Lower leg skin (tissue), 4 donors: ENCODE measurements at regions not wholly inside any gene's neighbourhood (a gene's known extent, or its start where the extent isn't known, plus 50 kb on each side); places are given as distances from the start of the nearest gene placed in this dataset.

Source experiments
- DNase-seq, 2 donors: peaks; one replicate each; pipeline ENCODE4 v3.0.0-alpha.2; 2019; ENCODE audit warnings: low spot score in 2 of 2
- H3K4me3 ChIP-seq: fragments of 200-600 bp; sonication (generic); 2 replicates; pipeline ENCODE4 v1.5.1; 2017; ENCODE audit warnings: mild to moderate bottlenecking, low read depth; ENCODE audit not compliant: poor library complexity, severe bottlenecking
- POLR2A ChIP-seq, 2 donors: fragments of 450-650 bp; IDR thresholded peaks; one replicate each; pipeline ENCODE4 v1.6.1; 2016 to 2017; ENCODE audit warnings: antibody characterized with exemption in 2 of 2, mild to moderate bottlenecking in 1 of 2, moderate library complexity in 1 of 2
- WGBS, 2 donors: methylation state at CpG; one replicate each; pipeline ENCODE4 v1.1.5; 2018; 5-methylcytosine and 5-hydroxymethylcytosine counted together
- intact Hi-C: fragments of 100-400 bp; cut with DNase I; formaldehyde crosslinking; loops from one replicate; pipeline ENCODE4 v1.15.0; 2023; ENCODE audit warnings: low total_unique reads
- TF ChIP-seq, protein P1 (sequence below), 3 donors: fragments of 450-650 bp; IDR thresholded peaks; one replicate each; pipeline ENCODE4 v1.5.1; 2016; ENCODE audit warnings: antibody characterized with exemption in 3 of 3, mild to moderate bottlenecking in 3 of 3, moderate library complexity in 2 of 3

DNA sequence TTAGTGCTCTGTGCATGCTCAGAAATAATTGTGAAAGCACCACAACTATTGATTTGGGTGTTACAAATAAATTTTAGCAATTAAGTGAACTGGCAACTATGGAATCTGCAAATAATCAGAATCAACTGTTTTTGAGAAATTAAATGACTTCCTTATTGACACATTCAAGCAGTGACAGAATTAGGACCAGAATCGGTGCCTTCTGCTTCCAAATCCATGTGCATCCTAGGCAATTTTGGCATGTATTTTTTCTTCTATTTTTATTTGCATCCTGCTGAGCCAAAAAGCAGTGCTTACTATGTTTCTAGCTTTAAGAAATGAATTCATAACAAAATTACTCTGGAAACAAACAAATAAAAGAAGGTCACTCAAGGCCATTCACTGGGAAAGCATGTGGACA, 408.2 kb downstream of the GXYLT1 start:
- H3K4me3 ChIP-seq, result no peak overlapping the region
- DNase-seq, result no peak
- no peak for TF ChIP-seq POLR2A (IDR thresholded peaks at IDR 0.05)
- TF ChIP-seq, protein P1, sequence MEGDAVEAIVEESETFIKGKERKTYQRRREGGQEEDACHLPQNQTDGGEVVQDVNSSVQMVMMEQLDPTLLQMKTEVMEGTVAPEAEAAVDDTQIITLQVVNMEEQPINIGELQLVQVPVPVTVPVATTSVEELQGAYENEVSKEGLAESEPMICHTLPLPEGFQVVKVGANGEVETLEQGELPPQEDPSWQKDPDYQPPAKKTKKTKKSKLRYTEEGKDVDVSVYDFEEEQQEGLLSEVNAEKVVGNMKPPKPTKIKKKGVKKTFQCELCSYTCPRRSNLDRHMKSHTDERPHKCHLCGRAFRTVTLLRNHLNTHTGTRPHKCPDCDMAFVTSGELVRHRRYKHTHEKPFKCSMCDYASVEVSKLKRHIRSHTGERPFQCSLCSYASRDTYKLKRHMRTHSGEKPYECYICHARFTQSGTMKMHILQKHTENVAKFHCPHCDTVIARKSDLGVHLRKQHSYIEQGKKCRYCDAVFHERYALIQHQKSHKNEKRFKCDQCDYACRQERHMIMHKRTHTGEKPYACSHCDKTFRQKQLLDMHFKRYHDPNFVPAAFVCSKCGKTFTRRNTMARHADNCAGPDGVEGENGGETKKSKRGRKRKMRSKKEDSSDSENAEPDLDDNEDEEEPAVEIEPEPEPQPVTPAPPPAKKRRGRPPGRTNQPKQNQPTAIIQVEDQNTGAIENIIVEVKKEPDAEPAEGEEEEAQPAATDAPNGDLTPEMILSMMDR (IDR thresholded peaks at IDR 0.05), result no peak
- intact Hi-C loops, result no loop called here
- 50 to 69% methylated on average over 1 of the region's 1 CpG for WGBS, 2 donors

DNA sequence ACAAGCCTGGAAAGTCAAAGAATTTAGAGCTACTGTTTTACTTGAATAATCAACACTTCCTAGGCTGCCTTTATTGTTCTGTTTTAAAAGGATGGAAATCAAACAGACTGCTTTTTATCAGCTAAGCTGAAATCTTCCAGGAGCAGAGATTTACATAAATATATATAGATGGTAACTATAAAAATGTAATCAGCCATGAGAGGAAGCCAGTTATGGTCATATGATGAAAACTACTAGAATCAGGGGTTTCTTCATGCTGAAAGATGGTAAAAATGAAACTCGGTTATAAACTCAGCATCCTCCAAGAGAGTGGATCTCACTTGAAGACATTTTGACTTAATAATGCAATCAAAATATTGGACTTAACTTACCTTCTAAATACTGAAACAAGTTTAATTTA, 413.0 kb downstream of the GXYLT1 start:
- 90 to 94% methylated on average over 1 of the region's 1 CpG for WGBS, 2 donors
- intact Hi-C loops, result no loop called here
- TF ChIP-seq POLR2A (IDR thresholded peaks at IDR 0.05), result no peak
- TF ChIP-seq, protein P1 (IDR thresholded peaks at IDR 0.05), result no peak
- no peak for DNase-seq
- no peak overlapping the region for H3K4me3 ChIP-seq

DNA sequence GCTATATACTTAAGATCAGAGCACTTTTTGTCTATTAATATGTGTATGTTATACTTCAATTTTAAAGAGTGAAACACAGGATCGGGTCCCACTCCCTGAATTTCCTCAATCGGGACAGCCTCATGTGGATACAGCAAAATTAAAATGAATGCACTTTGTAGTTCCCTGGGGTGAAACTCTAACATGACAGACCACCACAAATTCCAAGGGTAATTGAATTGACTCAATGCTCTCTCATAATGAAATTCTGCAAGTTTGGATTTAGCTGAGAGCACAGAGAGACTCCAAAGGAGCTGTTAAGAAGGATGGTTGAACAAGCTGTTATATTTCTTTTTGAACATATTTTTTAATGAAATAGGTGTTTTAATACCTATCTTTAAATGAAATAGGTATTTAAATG, 413.6 kb downstream of the GXYLT1 start:
- intact Hi-C loops, result no loop called here
- WGBS, 2 donors, result 76 to 78% methylated on average over 2 of the region's 2 CpGs
- no peak for DNase-seq
- no peak overlapping the region for H3K4me3 ChIP-seq
- TF ChIP-seq, protein P1 (IDR thresholded peaks at IDR 0.05), result no peak
- no peak for TF ChIP-seq POLR2A (IDR thresholded peaks at IDR 0.05)

DNA sequence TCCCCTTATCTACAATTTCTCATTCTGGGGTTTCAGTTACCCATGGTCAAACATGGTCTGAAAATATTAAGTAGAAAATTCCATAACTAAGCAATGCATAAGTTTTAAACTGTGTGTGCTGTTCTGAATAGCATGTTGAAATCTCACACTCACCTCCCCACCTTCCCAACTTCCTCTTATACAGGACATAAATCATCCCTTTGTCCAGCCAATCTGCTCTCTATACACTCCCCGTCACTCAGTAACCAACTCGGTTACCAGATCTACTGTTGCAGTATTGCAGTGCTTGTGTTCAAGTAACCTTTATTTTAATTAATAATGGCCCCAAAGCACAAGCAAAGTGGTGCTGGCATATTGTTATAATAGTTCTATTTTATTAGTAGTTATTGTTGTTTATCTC, 420.5 kb downstream of the GXYLT1 start:
- DNase-seq, result no peak
- TF ChIP-seq, protein P1 (IDR thresholded peaks at IDR 0.05), result no peak
- no peak for TF ChIP-seq POLR2A (IDR thresholded peaks at IDR 0.05)
- no peak overlapping the region for H3K4me3 ChIP-seq
- intact Hi-C loops, result no loop called here
- WGBS, 2 donors, result 54 to 57% methylated on average over 2 of the region's 2 CpGs

DNA sequence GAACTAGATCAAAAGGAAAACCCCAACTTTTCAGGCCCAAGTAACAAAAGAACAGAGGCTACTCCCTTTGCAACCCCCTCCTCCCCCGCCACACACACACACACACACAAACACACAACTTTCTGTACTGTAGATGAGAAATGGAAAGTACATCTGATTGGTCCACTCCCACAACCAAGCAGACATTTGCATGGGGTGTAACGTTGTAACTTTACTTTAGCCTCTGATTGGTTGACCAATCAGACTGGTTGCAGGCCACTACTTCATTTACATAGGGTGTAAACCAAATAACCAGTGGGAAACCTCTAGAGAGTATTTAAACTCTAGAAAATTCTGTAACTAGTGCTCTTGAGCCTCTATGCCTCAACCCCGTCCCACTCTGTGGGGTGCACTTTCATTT, 425.5 kb downstream of the GXYLT1 start:
- no peak overlapping the region for H3K4me3 ChIP-seq
- 61 to 76% methylated on average over 3 of the region's 3 CpGs for WGBS, 2 donors
- TF ChIP-seq, protein P1 (IDR thresholded peaks at IDR 0.05), result no peak
- no peak for TF ChIP-seq POLR2A (IDR thresholded peaks at IDR 0.05)
- intact Hi-C loops, result no loop called here
- DNase-seq, result no peak

DNA sequence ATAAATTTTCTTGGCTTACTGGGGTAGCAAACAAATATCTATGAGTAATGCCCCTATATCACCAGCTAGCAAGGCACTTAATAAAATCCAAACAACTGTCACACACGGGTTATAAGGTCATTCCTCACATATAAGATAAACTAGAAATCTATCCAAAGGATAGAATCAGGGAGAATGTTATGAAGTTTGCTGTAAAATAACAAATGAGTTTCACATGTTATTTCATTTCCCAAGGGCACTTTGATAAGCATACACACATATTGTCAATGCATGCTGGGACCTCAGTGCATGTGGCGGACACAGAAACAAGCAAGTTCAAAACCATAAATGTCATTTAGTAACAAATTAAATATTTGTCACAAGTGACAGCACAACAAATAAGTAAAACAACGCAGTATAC, 429.4 kb downstream of the GXYLT1 start:
- TF ChIP-seq, protein P1 (IDR thresholded peaks at IDR 0.05), result no peak
- WGBS, 2 donors, result 69 to 70% methylated on average over 3 of the region's 3 CpGs

More for the DNA sequence above, 429.4 kb downstream of the GXYLT1 start:
- H3K4me3 ChIP-seq, result no peak overlapping the region
- intact Hi-C loops, result no loop called here
- DNase-seq, result no peak
